Cardiac fibroblast (primary cell): ENCODE measurements at regions not wholly inside any gene's neighbourhood (a gene's known extent, or its start where the extent isn't known, plus 50 kb on each side); places are given as distances from the start of the nearest gene placed in this dataset.

Experiments used
- DNase-seq, 2 donors: peaks; one replicate each; pipeline versions ENCODE4 v3.0.0 to v3.0.0-alpha.2; 2010; ENCODE audit warnings: low read depth in 2 of 2
- H3K4me3 ChIP-seq, 2 donors: replicated peaks in 1 of 2; 1 replicate in 1 of 2; 2 replicates in 1 of 2; pipeline ENCODE4 v1.5.1; 2011; ENCODE audit warnings: low read depth in 2 of 2, low read length in 2 of 2, mild to moderate bottlenecking in 2 of 2, moderate library complexity in 1 of 2
- CTCF ChIP-seq: IDR thresholded peaks from one replicate; pipeline ENCODE4 v1.5.1; 2011; ENCODE audit warnings: low read depth, mild to moderate bottlenecking, low read length, inconsistent platforms

DNA sequence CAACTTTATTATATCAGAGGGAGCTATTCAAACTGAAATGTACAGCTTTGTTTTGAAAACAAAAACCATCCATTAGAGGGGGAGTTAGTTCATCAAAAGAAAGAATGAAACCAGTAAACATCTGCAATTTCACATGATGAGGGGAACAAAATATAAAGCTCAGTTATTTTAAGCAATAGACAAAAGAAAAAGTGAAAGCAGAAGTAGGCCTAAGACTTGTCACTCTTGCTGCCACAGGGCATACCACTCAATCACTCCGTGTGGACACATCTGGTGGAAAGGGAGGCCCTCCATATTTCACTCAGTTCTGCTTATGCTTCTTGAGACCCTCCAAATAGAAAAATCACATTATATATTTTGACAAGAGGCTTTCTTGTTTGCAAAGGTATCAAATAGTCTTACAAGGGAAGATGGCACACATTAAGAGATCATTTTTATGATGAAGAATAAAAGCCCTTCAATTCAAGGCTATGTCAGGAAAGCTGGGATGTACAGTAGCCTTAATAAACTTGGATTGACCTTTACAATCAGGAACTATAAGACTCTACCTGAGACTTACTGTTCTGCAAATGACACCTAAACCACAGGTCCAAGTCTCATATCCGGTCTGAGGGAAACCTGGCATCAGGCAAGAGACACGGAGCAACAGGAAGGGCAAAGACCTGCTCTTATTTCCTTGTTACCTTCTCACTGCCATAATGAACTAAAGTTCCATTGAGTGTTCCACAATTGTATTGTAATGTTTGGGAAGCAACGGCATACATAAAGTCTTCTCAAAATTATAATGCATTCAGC is 222.5 kb upstream of the GRIP1 start:
- no peak for TF ChIP-seq CTCF
- DNase-seq: no peak
- H3K4me3 ChIP-seq: no peak overlapping the region

- no peak for TF ChIP-seq CTCF
- H3K4me3 ChIP-seq: no peak overlapping the region
- no peak for DNase-seq
Observed at GRCh38 chr12:66902020-66902419, 223.1 kb upstream of the GRIP1 start.

GRCh38 chr12:66903782-66904396 is 225.0 kb upstream of the GRIP1 start:
- no peak for DNase-seq
- TF ChIP-seq CTCF: no peak
- no peak overlapping the region for H3K4me3 ChIP-seq

DNA sequence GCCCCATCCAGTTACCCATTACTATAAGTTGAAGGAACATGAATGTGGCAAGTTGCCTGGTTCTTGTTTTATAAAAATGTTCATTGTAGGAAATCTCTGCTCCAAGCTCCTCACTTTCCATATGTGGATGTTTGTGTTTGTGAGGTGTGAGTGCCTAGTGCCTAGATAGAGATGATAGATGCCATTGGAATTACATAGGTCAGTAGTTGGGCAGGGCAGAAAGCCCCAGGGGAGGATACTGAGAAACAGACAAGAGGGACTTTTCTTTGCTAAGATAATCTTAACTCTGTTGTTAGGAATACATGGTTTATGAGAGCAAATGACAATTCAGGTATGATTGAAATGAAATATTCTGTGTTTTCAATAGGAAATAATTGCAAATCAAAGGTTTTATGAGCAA is 226.3 kb upstream of the GRIP1 start:
- no peak overlapping the region for H3K4me3 ChIP-seq
- no peak for DNase-seq
- TF ChIP-seq CTCF: no peak

GRCh38 chr12:66910366-66910974 is 231.6 kb upstream of the GRIP1 start:
- no peak overlapping the region for H3K4me3 ChIP-seq
- no peak for DNase-seq
- no peak for TF ChIP-seq CTCF

GRCh38 chr12:66915306-66915904 is 236.5 kb upstream of the GRIP1 start:
- no peak overlapping the region for H3K4me3 ChIP-seq
- no peak for TF ChIP-seq CTCF
- DNase-seq: no peak
